Esophagus squamous epithelium (tissue), 5 donors: ENCODE measurements at regions not wholly inside any gene's neighbourhood (a gene's known extent, or its start where the extent isn't known, plus 50 kb on each side); places are given as distances from the start of the nearest gene placed in this dataset.
"Not testable (repeated sequence)": the region's sequence is repeated elsewhere in the genome, so short reads cannot be mapped to it uniquely, and the experiment has no call there.

ENCODE experiments used
- DNase-seq: peaks from one replicate; lab custom pipeline; 2025; lab: John Stamatoyannopoulos, UW
- H3K27ac ChIP-seq, 4 donors: fragments of 200-600 bp; sonication (generic); one replicate each; pipeline ENCODE4 v1.5.1; 2016 to 2019; ENCODE audit warnings: mild to moderate bottlenecking in 1 of 4
- H3K27me3 ChIP-seq, 4 donors: fragments of 200-600 bp; sonication (generic); 1 replicate in 3 of 4; 2 replicates in 1 of 4; pipeline versions ENCODE4 v1.5.1 to v1.6.0; 2017 to 2021; ENCODE audit warnings: antibody characterized with exemption in 1 of 4
- H3K36me3 ChIP-seq, 3 donors: fragments of 200-600 bp; sonication (generic); one replicate each; pipeline ENCODE4 v1.5.1; 2016 to 2019
- H3K4me1 ChIP-seq, 3 donors: fragments of 200-600 bp; sonication (generic); one replicate each; pipeline ENCODE4 v1.5.1; 2017 to 2019
- H3K4me3 ChIP-seq, 4 donors: fragments of 200-600 bp; sonication (generic); 1 replicate in 3 of 4; 2 replicates in 1 of 4; pipeline ENCODE4 v1.5.1; 2016 to 2019; ENCODE audit warnings: mild to moderate bottlenecking in 2 of 4, moderate library complexity in 1 of 4
- H3K9me3 ChIP-seq, 3 donors: fragments of 200-600 bp; sonication (generic); one replicate each; pipeline ENCODE4 v1.5.1; 2016 to 2019
- POLR2A ChIP-seq, 4 donors: fragments of 450-650 bp; IDR thresholded peaks; one replicate each; pipeline ENCODE4 v1.6.1; 2017; ENCODE audit warnings: antibody characterized with exemption in 4 of 4, mild to moderate bottlenecking in 4 of 4, moderate library complexity in 3 of 4
- WGBS, 2 donors: methylation state at CpG; one replicate each; pipeline ENCODE4 v1.1.5; 2018; 5-methylcytosine and 5-hydroxymethylcytosine counted together
- intact Hi-C: fragments of 100-400 bp; cut with DNase I; formaldehyde crosslinking; loops from one replicate; pipeline ENCODE4 v1.15.0; 2022
- TF ChIP-seq, protein P1 (sequence below), 6 experiments: fragments of 450-650 bp in 4 of 6; fragments of 200-600 bp in 2 of 6; sonication (generic) in 2 of 6; IDR thresholded peaks; one replicate each; pipeline ENCODE4 v1.5.1; 2016 to 2019; ENCODE audit warnings: antibody characterized with exemption in 6 of 6, mild to moderate bottlenecking in 4 of 6, moderate library complexity in 4 of 6
- donor health status: DM: yes; HTN: yes; CAD: no.

DNA sequence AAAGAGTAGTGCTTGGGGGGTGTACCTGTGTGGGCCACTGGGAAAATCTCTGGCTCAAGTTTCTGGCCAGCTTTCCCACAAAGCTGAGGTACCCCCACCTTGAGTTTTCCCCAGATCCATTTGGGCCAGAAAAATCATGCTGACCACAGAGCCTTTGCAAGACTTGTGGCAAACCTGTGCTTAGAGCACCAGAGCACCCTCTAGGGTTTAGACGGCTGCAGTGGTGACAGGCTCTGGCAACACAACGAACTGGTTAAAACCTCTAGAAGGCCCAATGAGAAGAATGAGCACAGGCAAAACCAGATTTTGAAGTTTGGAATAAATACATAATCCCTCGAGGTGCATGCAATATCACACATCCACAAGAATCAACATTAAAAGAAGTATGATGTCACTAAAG is 290.7 kb upstream of the FOLH1 start:
- Histone ChIP-seq H3K9me3 (no peaks in the 10 kb centered on the region), H3K4me1 (no peaks in the 10 kb centered on the region), H3K27ac (no peak overlapping the region), H3K27me3 (no peaks in the 10 kb centered on the region), H3K4me3 (no peak overlapping the region), H3K36me3 (no peaks in the 10 kb centered on the region)
- TF ChIP-seq, protein P1, sequence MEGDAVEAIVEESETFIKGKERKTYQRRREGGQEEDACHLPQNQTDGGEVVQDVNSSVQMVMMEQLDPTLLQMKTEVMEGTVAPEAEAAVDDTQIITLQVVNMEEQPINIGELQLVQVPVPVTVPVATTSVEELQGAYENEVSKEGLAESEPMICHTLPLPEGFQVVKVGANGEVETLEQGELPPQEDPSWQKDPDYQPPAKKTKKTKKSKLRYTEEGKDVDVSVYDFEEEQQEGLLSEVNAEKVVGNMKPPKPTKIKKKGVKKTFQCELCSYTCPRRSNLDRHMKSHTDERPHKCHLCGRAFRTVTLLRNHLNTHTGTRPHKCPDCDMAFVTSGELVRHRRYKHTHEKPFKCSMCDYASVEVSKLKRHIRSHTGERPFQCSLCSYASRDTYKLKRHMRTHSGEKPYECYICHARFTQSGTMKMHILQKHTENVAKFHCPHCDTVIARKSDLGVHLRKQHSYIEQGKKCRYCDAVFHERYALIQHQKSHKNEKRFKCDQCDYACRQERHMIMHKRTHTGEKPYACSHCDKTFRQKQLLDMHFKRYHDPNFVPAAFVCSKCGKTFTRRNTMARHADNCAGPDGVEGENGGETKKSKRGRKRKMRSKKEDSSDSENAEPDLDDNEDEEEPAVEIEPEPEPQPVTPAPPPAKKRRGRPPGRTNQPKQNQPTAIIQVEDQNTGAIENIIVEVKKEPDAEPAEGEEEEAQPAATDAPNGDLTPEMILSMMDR (IDR thresholded peaks at IDR 0.05): no peak
- TF ChIP-seq POLR2A (IDR thresholded peaks at IDR 0.05): no peak
- WGBS, 2 donors: 44 to 48% methylated on average over 2 to 3 of the region's 3 CpGs
- no peak for DNase-seq
- intact Hi-C loops: no loop called here

DNA sequence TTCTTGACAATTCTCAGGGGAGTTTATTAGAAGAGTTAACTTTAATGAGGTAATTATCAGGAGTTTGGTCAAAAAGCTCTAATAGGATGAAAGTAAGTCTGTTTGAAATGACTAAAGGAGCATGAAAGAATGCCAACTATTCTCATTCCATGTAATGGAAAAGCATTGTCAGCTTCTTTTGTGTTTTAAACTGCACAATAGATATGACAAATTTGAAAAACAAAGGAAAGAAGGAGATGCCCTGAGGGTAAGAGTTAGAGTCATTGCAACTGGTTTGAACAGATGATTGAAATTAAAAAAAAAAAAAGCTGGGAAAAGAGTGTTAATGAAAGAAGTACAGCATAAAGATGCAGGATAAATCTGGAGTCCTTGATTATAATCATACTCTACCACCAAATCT is 296.8 kb upstream of the FOLH1 start:
- Histone ChIP-seq H3K4me1 (no peaks in the 10 kb centered on the region), H3K27ac (no peak overlapping the region), H3K9me3 (no peaks in the 10 kb centered on the region), H3K27me3 (no peaks in the 10 kb centered on the region), H3K4me3 (no peak overlapping the region), H3K36me3 (no peaks in the 10 kb centered on the region)
- intact Hi-C loops: no loop called here
- no peak for TF ChIP-seq POLR2A (IDR thresholded peaks at IDR 0.05)
- TF ChIP-seq, protein P1 (IDR thresholded peaks at IDR 0.05): no peak
- no peak for DNase-seq

DNA sequence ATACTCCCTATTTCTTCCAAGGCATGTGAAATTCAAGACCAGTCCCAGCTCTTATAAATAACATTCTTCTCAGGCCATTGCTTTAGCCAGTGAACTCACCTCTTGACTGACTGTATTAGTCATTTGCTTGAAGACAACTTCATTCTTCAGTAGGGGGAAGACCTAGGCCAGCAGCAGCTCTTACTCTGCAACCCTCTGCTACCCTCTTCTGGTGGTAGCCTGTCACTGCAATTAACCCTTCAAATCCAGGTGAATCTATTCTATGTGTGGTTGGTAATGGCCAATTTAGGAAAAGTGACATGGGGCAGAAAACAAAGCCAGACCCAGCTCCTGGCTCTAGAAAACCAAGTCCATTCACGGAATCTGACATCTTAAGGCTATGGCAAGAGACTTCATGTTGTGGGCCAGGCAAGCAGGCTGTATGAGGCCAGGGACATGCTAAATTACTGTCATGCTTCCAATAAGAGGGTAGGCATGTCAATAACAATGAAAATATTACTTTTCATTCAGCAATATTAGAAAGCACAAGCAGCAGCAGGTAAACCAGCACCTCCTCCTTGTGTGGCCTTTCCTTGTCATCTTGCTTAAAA is 317.9 kb upstream of the FOLH1 start:
- H3K9me3 ChIP-seq, H3K4me3 ChIP-seq, DNase-seq, intact Hi-C loops, H3K27me3 ChIP-seq, H3K4me1 ChIP-seq, H3K36me3 ChIP-seq, H3K27ac ChIP-seq: not testable (repeated sequence)
- WGBS, 2 donors: 9 to 15% methylated on average over 1 of the region's 1 CpG
- TF ChIP-seq, protein P1 (IDR thresholded peaks at IDR 0.05): peak in 5 of 6 experiments; percentile 33 to 57 (median 46)

DNA sequence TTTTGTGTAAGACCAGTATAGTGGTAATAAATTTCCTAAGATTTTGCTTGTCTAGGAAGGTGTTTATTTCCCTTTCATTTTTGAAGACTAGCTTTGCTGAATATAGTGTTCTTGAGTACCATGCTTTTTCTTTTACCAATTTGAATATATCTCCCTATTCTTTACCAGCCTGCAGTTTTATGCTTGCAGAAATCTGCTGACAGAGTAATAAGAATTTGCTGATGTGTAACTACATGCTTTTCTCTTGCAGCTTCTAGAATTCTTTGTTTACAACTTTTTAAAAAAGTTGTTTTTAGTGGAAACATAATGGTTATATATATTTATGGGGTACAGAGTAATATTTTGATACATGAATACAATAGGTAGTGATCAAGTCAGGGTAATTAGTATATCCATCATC is 324.8 kb upstream of the FOLH1 start:
- Histone ChIP-seq H3K4me3 (no peak overlapping the region), H3K9me3 (peaks cover 0 to 3% (median 0%) of the 10 kb centered on the region in 3 donors), H3K36me3 (no peaks in the 10 kb centered on the region), H3K27ac (no peak overlapping the region), H3K27me3 (no peaks in the 10 kb centered on the region), H3K4me1 (no peaks in the 10 kb centered on the region)
- no peak for TF ChIP-seq POLR2A (IDR thresholded peaks at IDR 0.05)
- TF ChIP-seq, protein P1 (IDR thresholded peaks at IDR 0.05): no peak
- no peak for DNase-seq
- intact Hi-C loops: no loop called here

DNA sequence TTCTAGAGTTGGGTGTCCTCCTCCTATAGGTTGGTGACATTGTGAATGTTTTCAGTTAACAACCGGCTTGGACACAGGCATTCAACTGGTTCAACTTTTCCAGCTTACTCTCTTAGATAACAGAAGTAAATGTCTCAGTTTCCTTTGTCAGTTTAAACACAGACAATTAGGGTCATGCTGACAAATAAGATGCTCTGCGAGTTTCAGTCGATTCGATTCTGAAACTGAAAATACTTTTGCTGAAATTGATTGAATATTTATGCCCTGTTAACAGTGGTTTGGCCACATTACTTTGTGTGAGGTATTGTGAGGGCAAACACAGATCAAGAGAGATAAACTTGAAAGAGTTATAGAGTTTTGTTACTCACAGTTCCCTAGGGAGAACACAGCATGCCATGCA is 330.5 kb upstream of the FOLH1 start:
- H3K27ac ChIP-seq, H3K27me3 ChIP-seq, H3K4me1 ChIP-seq, intact Hi-C loops, H3K36me3 ChIP-seq, H3K9me3 ChIP-seq, H3K4me3 ChIP-seq, DNase-seq: not testable (repeated sequence)
- 71 to 83% methylated on average over 4 of the region's 4 CpGs for WGBS, 2 donors

DNA sequence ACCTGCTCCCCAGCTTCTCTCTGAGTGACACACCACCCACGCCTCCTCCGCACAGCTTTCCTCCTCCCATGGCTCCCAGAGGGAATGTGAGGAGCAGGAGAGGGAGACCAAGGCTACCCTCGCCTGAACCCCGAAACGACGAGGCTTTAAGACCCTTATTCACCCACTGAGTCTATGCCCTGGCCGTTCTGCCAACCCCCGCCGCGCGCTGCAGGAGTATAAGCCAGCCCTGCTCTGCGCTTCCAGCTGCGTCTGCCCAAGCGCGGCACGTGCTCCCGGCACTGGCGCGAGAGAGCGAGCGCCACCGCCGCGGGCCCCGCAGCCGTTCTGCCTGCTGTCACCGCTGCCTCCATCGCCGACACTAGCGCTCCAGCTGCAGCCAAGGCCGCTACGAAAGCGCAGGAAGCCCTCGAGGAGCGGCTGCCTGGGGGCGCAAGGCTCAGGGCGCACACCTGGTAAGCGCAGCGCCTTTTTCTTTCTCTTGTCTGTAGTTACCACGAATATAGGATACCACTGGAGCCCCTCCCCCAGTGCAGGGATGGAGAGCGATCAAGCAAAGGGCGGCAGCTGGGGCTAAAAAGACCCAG is 350.0 kb upstream of the FOLH1 start:
- H3K4me1 ChIP-seq, H3K9me3 ChIP-seq, H3K4me3 ChIP-seq, H3K36me3 ChIP-seq, H3K27ac ChIP-seq, DNase-seq, intact Hi-C loops: not testable (repeated sequence)
- peaks cover 0 to 22% (median 0%) of the 10 kb centered on the region in 4 donors for H3K27me3 ChIP-seq
- WGBS, 2 donors: 38 to 83% methylated on average over 1 to 7 of the region's 42 CpGs

DNA sequence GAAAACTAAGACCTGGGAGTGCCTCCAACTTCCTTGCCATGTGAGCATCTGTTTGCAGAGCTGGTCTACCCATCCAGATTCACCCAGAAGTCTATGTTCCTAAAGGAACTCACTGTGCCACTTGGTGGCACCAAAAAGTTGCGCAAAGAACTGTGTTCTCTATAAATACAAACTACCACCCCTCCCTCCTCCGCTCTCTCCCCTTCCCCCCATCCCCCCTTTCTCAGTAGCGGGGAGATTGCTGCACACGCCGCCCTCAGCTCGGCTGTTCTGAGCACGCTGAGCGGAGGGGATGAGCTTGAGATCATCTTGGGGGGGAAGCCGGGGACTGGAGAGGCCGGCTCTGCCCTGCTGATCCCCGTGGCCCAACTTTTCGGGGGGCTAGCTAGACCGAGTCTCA is 352.2 kb upstream of the FOLH1 start:
- H3K4me3 ChIP-seq, H3K36me3 ChIP-seq, H3K9me3 ChIP-seq, H3K4me1 ChIP-seq, DNase-seq, intact Hi-C loops, H3K27ac ChIP-seq: not testable (repeated sequence)
- 27 to 49% methylated on average over 2 to 5 of the region's 13 CpGs for WGBS, 2 donors
- H3K27me3 ChIP-seq: peaks cover 0 to 22% (median 0%) of the 10 kb centered on the region in 4 donors

DNA sequence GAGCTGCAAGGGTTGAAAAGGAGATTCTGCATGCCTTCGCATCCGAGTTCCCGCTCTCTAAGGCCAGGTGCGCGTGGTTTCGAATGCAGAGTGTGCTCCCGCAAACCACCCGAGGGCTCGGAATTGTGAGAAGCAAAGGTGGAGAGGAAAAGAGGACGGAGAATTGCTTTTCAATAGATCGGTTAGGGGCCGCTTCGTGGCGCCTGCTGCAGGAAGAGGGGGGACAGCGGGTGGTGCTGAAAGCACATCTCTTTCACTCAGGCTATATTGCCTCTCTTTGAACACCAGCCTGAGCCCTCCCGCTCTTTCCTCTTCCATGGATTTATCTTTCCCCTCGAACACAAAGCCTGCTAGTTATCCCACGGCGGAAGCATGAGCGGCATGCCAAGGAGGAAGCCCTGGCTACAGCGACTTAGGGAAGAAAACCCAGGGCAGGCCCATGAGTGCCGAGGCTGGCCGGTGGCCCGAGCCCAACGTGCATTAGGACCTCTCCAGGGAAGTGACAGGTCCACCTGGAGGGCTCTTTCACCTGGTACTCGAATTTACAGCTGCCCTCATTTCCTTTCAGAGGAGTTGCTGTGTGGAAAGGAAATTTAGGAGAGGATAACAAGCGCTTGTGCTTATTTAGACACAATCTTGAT is 353.0 kb upstream of the FOLH1 start:
- WGBS, 2 donors: 21 to 31% methylated on average over 18 to 25 of the region's 27 CpGs
- H3K36me3 ChIP-seq, H3K4me3 ChIP-seq, H3K4me1 ChIP-seq, H3K9me3 ChIP-seq, DNase-seq, H3K27ac ChIP-seq, intact Hi-C loops: not testable (repeated sequence)
- H3K27me3 ChIP-seq: peaks cover 0 to 22% (median 0%) of the 10 kb centered on the region in 4 donors

DNA sequence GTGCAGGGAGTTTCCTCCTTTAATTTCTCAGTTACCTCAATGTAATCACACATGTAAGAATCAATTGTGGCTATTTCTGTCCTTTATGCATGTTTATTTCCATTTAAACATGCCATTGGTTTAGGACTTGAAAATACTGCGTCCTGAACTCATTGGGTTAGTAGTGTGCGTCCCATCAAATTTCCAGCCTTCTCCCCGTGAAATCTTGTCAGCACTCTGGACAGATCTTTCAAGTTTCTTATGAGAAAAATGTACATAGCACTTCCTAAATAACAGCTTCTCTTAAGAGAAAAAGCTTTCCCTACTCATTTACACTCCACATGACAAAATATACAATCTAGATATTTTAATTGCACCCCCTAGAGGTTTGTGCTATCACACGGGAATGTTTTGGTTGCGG is 353.9 kb upstream of the FOLH1 start:
- H3K27me3 ChIP-seq: peaks cover 0 to 22% (median 0%) of the 10 kb centered on the region in 4 donors
- DNase-seq, H3K27ac ChIP-seq, H3K36me3 ChIP-seq, H3K9me3 ChIP-seq, intact Hi-C loops, H3K4me3 ChIP-seq, H3K4me1 ChIP-seq: not testable (repeated sequence)
- 62 to 82% methylated on average over 5 of the region's 5 CpGs for WGBS, 2 donors
